ENCODE measurements at regions not wholly inside any gene's neighbourhood (a gene's known extent, or its start where the extent isn't known, plus 50 kb on each side); places are given as distances from the start of the nearest gene placed in this dataset.
A peak's percentile ranks its signal among the peaks of the same experiment; 100 is the strongest.

- no peak for TF ChIP-seq CTCF (IDR thresholded peaks at IDR 0.05)
- DNase-seq (ENCODE audit: low spot score) (no peak), ATAC-seq (ENCODE audit: low FRiP score) (peak; percentile 62)
These were observed 321.9 kb upstream of the RASGRP1 start for GRCh38 chr15:38886315-38887163.

- ATAC-seq (ENCODE audit: low FRiP score) (no peak), DNase-seq (ENCODE audit: low spot score) (no peak)
- TF ChIP-seq CTCF (IDR thresholded peaks at IDR 0.05): no peak
These were observed 324.1 kb upstream of the RASGRP1 start for GRCh38 chr15:38888701-38889221.

GRCh38 chr15:38890194-38890593, 325.6 kb upstream of the RASGRP1 start:
- no peak for ATAC-seq (ENCODE audit: low FRiP score)
- TF ChIP-seq CTCF (IDR thresholded peaks at IDR 0.05): no peak
- no peak for DNase-seq (ENCODE audit: low spot score)

- DNase-seq (ENCODE audit: low spot score) (no peak), ATAC-seq (ENCODE audit: low FRiP score) (no peak)
- TF ChIP-seq CTCF (IDR thresholded peaks at IDR 0.05): no peak
These were observed 329.3 kb upstream of the RASGRP1 start for GRCh38 chr15:38893925-38894242.

GRCh38 chr15:38894243-38894948, 329.8 kb upstream of the RASGRP1 start:
- no peak for TF ChIP-seq CTCF (IDR thresholded peaks at IDR 0.05)
- ATAC-seq (ENCODE audit: low FRiP score) (peak; percentile 92), DNase-seq (ENCODE audit: low spot score) (no peak)

- ATAC-seq (ENCODE audit: low FRiP score) (no peak), DNase-seq (ENCODE audit: low spot score) (no peak)
- TF ChIP-seq CTCF (IDR thresholded peaks at IDR 0.05): no peak
These were observed 331.0 kb upstream of the RASGRP1 start for GRCh38 chr15:38895326-38896255.
